SIG-M5 treated with dmso at 0.1 percent for 504 hours (cell line): ENCODE measurements at regions not wholly inside any gene's neighbourhood (a gene's known extent, or its start where the extent isn't known, plus 50 kb on each side); places are given as distances from the start of the nearest gene placed in this dataset.
A peak's percentile ranks its signal among the peaks of the same experiment; 100 is the strongest.

ENCODE experiments used
- DNase-seq: peaks from one replicate; lab custom pipeline; 2025; ENCODE audit not compliant: unreplicated experiment; lab: John Stamatoyannopoulos, UW

- no peak for DNase-seq
These were observed 586.6 kb upstream of the CDH18 start for GRCh38 chr5:20574576-20574975.

- DNase-seq: peak; percentile 75
These were observed 584.6 kb upstream of the CDH18 start for GRCh38 chr5:20572614-20573013.

GRCh38 chr5:20570486-20570885 lies 582.5 kb upstream of the CDH18 start:
- no peak for DNase-seq

- no peak for DNase-seq
These were observed 574.5 kb upstream of the CDH18 start for GRCh38 chr5:20562544-20562943.

- DNase-seq: no peak
These were observed 571.8 kb upstream of the CDH18 start for GRCh38 chr5:20559845-20560244.

- no peak for DNase-seq
These were observed 568.2 kb upstream of the CDH18 start for GRCh38 chr5:20556115-20556763.

GRCh38 chr5:20555034-20555433 lies 567.0 kb upstream of the CDH18 start:
- no peak for DNase-seq

GRCh38 chr5:20554001-20554400 lies 566.0 kb upstream of the CDH18 start:
- DNase-seq: no peak

GRCh38 chr5:20537911-20538703 lies 550.1 kb upstream of the CDH18 start:
- DNase-seq: no peak

- peak; percentile 73 for DNase-seq
These were observed 548.8 kb upstream of the CDH18 start for GRCh38 chr5:20536813-20537212.

GRCh38 chr5:20536341-20536740 lies 548.3 kb upstream of the CDH18 start:
- DNase-seq: no peak

GRCh38 chr5:20528471-20528870 lies 540.5 kb upstream of the CDH18 start:
- no peak for DNase-seq

GRCh38 chr5:20524991-20525529 lies 537.1 kb upstream of the CDH18 start:
- no peak for DNase-seq

- no peak for DNase-seq
These were observed 535.0 kb upstream of the CDH18 start for GRCh38 chr5:20522905-20523482.

- DNase-seq: no peak
These were observed 527.6 kb upstream of the CDH18 start for GRCh38 chr5:20515606-20516005.

- no peak for DNase-seq
These were observed 526.1 kb upstream of the CDH18 start for GRCh38 chr5:20514145-20514544.

- DNase-seq: no peak
These were observed 512.5 kb upstream of the CDH18 start for GRCh38 chr5:20500546-20500945.

GRCh38 chr5:20498926-20499325 lies 510.9 kb upstream of the CDH18 start:
- DNase-seq: no peak

- no peak for DNase-seq
These were observed 510.1 kb upstream of the CDH18 start for GRCh38 chr5:20498102-20498501.

- DNase-seq: no peak
These were observed 509.4 kb upstream of the CDH18 start for GRCh38 chr5:20497356-20497755.

- DNase-seq: no peak
These were observed 506.7 kb upstream of the CDH18 start for GRCh38 chr5:20494706-20495105.

GRCh38 chr5:20486826-20487225 lies 498.8 kb upstream of the CDH18 start:
- DNase-seq: no peak
